CD4-positive, alpha-beta T cell (primary cell): ENCODE measurements at regions not wholly inside any gene's neighbourhood (a gene's known extent, or its start where the extent isn't known, plus 50 kb on each side); places are given as distances from the start of the nearest gene placed in this dataset.
"Not testable (repeated sequence)": the region's sequence is repeated elsewhere in the genome, so short reads cannot be mapped to it uniquely, and the experiment has no call there.

Source experiments
- ATAC-seq: fragments of 200-7000 bp; cut with Tn5 transposase; one replicate; pipeline ENCODE4 v1.10.0; 2022; ENCODE audit warnings: mild to moderate bottlenecking; ENCODE audit not compliant: poor library complexity
- CTCF ChIA-PET: fragments of 350-600 bp; sonication (Branson Sonifier 250); formaldehyde crosslinking; loops from one replicate; lab custom pipeline; 2021; ENCODE audit warnings: antibody characterized with exemption, inconsistent platforms; lab: Charles Lee
- POLR2A ChIA-PET: fragments of 350-600 bp; sonication (Branson Sonifier 250); formaldehyde crosslinking; loops from one replicate; lab custom pipeline; 2021; ENCODE audit warnings: antibody characterized with exemption, inconsistent platforms; lab: Charles Lee
- DNase-seq, 14 experiments: peaks; one replicate each; pipeline ENCODE4 v3.0.0-alpha.2; 2013 to 2020; ENCODE audit warnings: mixed read lengths in 2 of 14
- H3K27ac ChIP-seq, 2 donors: one replicate each; pipeline versions ENCODE4 v1.5.1 to v1.7.0; 2013; ENCODE audit warnings: low read length in 2 of 2, low read depth in 1 of 2, mild to moderate bottlenecking in 1 of 2
- H3K27me3 ChIP-seq, 2 experiments: 1 replicate in 1 of 2; 2 replicates in 1 of 2; pipeline versions ENCODE4 v1.6.1 to v1.7.0; 2013; ENCODE audit warnings: low read length in 2 of 2, control low read depth in 1 of 2, mild to moderate bottlenecking in 1 of 2, moderate library complexity in 1 of 2; ENCODE audit not compliant: insufficient read depth in 2 of 2, control insufficient read depth in 1 of 2
- H3K36me3 ChIP-seq: one replicate; pipeline ENCODE4 v1.6.1; 2013; ENCODE audit warnings: low read length, control low read depth; ENCODE audit not compliant: insufficient read depth
- H3K4me1 ChIP-seq: one replicate; pipeline ENCODE4 v1.6.1; 2013; ENCODE audit warnings: low read length, control low read depth; ENCODE audit not compliant: insufficient read depth
- H3K4me3 ChIP-seq: one replicate; pipeline ENCODE4 v1.5.1; 2013; ENCODE audit warnings: mild to moderate bottlenecking, low read length, moderate library complexity
- H3K9me3 ChIP-seq, 2 experiments: 1 replicate in 1 of 2; 2 replicates in 1 of 2; pipeline versions ENCODE4 v1.6.1 to v1.7.0; 2013; ENCODE audit warnings: low read length in 2 of 2, mild to moderate bottlenecking in 2 of 2, control low read depth in 1 of 2, moderate library complexity in 1 of 2; ENCODE audit not compliant: control insufficient read depth in 1 of 2, insufficient read depth in 1 of 2
- H3K27ac Mint-ChIP-seq: one replicate; pipeline ENCODE4 v1.8.0; 2020; ENCODE audit warnings: mixed read lengths
- H3K27me3 Mint-ChIP-seq: one replicate; pipeline ENCODE4 v1.8.0; 2021; ENCODE audit warnings: mixed read lengths
- H3K36me3 Mint-ChIP-seq: one replicate; pipeline ENCODE4 v1.8.0; 2021; ENCODE audit warnings: low read depth, mixed read lengths
- H3K4me1 Mint-ChIP-seq: one replicate; pipeline ENCODE4 v1.8.0; 2021; ENCODE audit warnings: low read depth, mixed read lengths
- H3K4me3 Mint-ChIP-seq: one replicate; pipeline ENCODE4 v1.8.0; 2020; ENCODE audit warnings: mild to moderate bottlenecking, mixed read lengths
- H3K9me3 Mint-ChIP-seq: one replicate; pipeline ENCODE4 v1.8.0; 2020; ENCODE audit warnings: mixed read lengths
- intact Hi-C, 2 experiments: fragments of 100-400 bp; cut with DNase I in 1 of 2; cut with micrococcal nuclease in 1 of 2; formaldehyde crosslinking; loops; one replicate each; pipeline versions ENCODE4 v1.15.1 to v1.9.0; 2023 to 2025; cut with DNase I, micrococcal nuclease
- TF ChIP-seq, protein P1 (sequence below): fragments of 200-600 bp; IDR thresholded peaks from one replicate; pipeline ENCODE4 v1.8.0; 2022; ENCODE audit warnings: antibody characterized with exemption, mild to moderate bottlenecking

- H3K4me1 Mint-ChIP-seq, result no peaks in the 10 kb centered on the region
- CTCF ChIA-PET, result no interaction called here
- H3K27me3 Mint-ChIP-seq, result no peaks in the 10 kb centered on the region
- no peak overlapping the region for H3K27ac Mint-ChIP-seq
- ATAC-seq (no peak), DNase-seq (no peak)
- H3K9me3 Mint-ChIP-seq, result no peaks in the 10 kb centered on the region
- Histone ChIP-seq H3K9me3 (peaks cover 0 to 3% of the 10 kb centered on the region in 2 experiments), H3K4me1 (no peaks in the 10 kb centered on the region), H3K36me3 (no peaks in the 10 kb centered on the region), H3K4me3 (no peak overlapping the region), H3K27me3 (peaks cover 2 to 7% of the 10 kb centered on the region in 2 experiments), H3K27ac (no peak overlapping the region)
- intact Hi-C loops, result no loop called here
- no peak overlapping the region for H3K4me3 Mint-ChIP-seq
- H3K36me3 Mint-ChIP-seq, result no peaks in the 10 kb centered on the region
- TF ChIP-seq, protein P1, sequence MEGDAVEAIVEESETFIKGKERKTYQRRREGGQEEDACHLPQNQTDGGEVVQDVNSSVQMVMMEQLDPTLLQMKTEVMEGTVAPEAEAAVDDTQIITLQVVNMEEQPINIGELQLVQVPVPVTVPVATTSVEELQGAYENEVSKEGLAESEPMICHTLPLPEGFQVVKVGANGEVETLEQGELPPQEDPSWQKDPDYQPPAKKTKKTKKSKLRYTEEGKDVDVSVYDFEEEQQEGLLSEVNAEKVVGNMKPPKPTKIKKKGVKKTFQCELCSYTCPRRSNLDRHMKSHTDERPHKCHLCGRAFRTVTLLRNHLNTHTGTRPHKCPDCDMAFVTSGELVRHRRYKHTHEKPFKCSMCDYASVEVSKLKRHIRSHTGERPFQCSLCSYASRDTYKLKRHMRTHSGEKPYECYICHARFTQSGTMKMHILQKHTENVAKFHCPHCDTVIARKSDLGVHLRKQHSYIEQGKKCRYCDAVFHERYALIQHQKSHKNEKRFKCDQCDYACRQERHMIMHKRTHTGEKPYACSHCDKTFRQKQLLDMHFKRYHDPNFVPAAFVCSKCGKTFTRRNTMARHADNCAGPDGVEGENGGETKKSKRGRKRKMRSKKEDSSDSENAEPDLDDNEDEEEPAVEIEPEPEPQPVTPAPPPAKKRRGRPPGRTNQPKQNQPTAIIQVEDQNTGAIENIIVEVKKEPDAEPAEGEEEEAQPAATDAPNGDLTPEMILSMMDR, result no peak
- POLR2A ChIA-PET, result no interaction called here
Observed at GRCh38 chr3:124064050-124064449, 72.1 kb upstream of the ROPN1 start.

GRCh38 chr3:124066543-124066942, 74.6 kb upstream of the ROPN1 start:
- H3K27ac Mint-ChIP-seq, H3K27me3 ChIP-seq, intact Hi-C loops, ATAC-seq, H3K4me1 Mint-ChIP-seq, CTCF ChIA-PET, H3K4me1 ChIP-seq, DNase-seq, H3K9me3 ChIP-seq, H3K9me3 Mint-ChIP-seq, POLR2A ChIA-PET, H3K4me3 ChIP-seq, H3K36me3 Mint-ChIP-seq, H3K4me3 Mint-ChIP-seq, H3K27ac ChIP-seq, H3K36me3 ChIP-seq: not testable (repeated sequence)
- peaks cover 21% of the 10 kb centered on the region for H3K27me3 Mint-ChIP-seq

- ATAC-seq, H3K36me3 ChIP-seq, H3K9me3 ChIP-seq, H3K36me3 Mint-ChIP-seq, intact Hi-C loops, H3K27ac ChIP-seq, POLR2A ChIA-PET, H3K9me3 Mint-ChIP-seq, H3K27me3 ChIP-seq, CTCF ChIA-PET, H3K4me1 ChIP-seq, H3K4me1 Mint-ChIP-seq, H3K4me3 ChIP-seq, H3K27ac Mint-ChIP-seq, DNase-seq, H3K4me3 Mint-ChIP-seq: not testable (repeated sequence)
- peaks cover 21% of the 10 kb centered on the region for H3K27me3 Mint-ChIP-seq
Observed at GRCh38 chr3:124069706-124070105, 77.8 kb upstream of the ROPN1 start.

DNA sequence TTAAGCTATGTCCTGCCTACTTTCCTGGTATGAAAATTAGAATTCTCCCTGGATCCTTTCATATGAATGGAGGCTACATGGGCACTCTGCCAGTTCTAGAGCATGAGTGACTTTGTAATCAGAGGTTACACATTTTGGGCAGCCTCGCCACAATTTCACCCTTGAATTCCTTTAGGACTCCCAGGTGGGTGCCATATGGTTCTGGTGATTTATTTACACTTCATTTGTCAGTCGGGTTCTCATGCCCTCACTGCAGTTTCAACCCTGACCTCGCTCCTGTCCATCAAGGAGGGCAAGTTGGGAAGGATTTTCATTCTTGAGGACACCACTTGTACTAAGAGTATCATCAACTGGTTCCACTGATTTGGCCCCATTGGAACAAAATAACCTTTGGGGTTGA, 83.2 kb upstream of the ROPN1 start:
- POLR2A ChIA-PET, H3K4me3 Mint-ChIP-seq, H3K4me1 Mint-ChIP-seq, ATAC-seq, H3K9me3 ChIP-seq, H3K27ac ChIP-seq, H3K36me3 Mint-ChIP-seq, H3K4me1 ChIP-seq, H3K4me3 ChIP-seq, CTCF ChIA-PET, H3K36me3 ChIP-seq, DNase-seq, H3K27me3 ChIP-seq, H3K27ac Mint-ChIP-seq, intact Hi-C loops, H3K9me3 Mint-ChIP-seq: not testable (repeated sequence)
- peaks cover 23% of the 10 kb centered on the region for H3K27me3 Mint-ChIP-seq

GRCh38 chr3:124075753-124076152, 83.8 kb upstream of the ROPN1 start:
- H3K4me3 Mint-ChIP-seq, result no peak overlapping the region
- Histone ChIP-seq H3K4me3 (no peak overlapping the region), H3K4me1 (no peaks in the 10 kb centered on the region), H3K36me3 (no peaks in the 10 kb centered on the region), H3K9me3 (no peaks in the 10 kb centered on the region), H3K27me3 (peaks cover 0 to 2% of the 10 kb centered on the region in 2 experiments), H3K27ac (no peak overlapping the region)
- no peaks in the 10 kb centered on the region for H3K4me1 Mint-ChIP-seq
- ChIA-PET POLR2A (no interaction called here), CTCF (no interaction called here)
- intact Hi-C loops, result no loop called here
- DNase-seq (no peak), ATAC-seq (no peak)
- peaks cover 21% of the 10 kb centered on the region for H3K27me3 Mint-ChIP-seq
- no peak overlapping the region for H3K27ac Mint-ChIP-seq
- no peaks in the 10 kb centered on the region for H3K9me3 Mint-ChIP-seq
- H3K36me3 Mint-ChIP-seq, result no peaks in the 10 kb centered on the region
- TF ChIP-seq, protein P1, result no peak
